Right lobe of liver (tissue), 6 donors: ENCODE measurements at regions not wholly inside any gene's neighbourhood (a gene's known extent, or its start where the extent isn't known, plus 50 kb on each side); places are given as distances from the start of the nearest gene placed in this dataset.
"Not testable (repeated sequence)": the region's sequence is repeated elsewhere in the genome, so short reads cannot be mapped to it uniquely, and the experiment has no call there.

Experiments
- ATAC-seq, 4 donors: fragments of 200-7000 bp; cut with Tn5 transposase; one replicate each; pipeline ENCODE4 v1.9.1; 2020; ENCODE audit warnings: mild to moderate bottlenecking in 4 of 4, moderate library complexity in 4 of 4
- DNase-seq, 3 donors: peaks; one replicate each; pipeline ENCODE4 v3.0.0-alpha.2; 2020
- H3K27ac ChIP-seq, 3 donors: fragments of 200-600 bp; one replicate each; pipeline ENCODE4 v1.8.0; 2022
- H3K27me3 ChIP-seq, 2 donors: fragments of 200-600 bp; one replicate each; pipeline ENCODE4 v1.8.0; 2022
- H3K36me3 ChIP-seq, 4 donors: fragments of 200-600 bp; sonication (generic) in 1 of 4; one replicate each; pipeline versions ENCODE4 v1.5.1 to v1.8.0; 2017 to 2022; ENCODE audit warnings: control low read depth in 1 of 4
- H3K4me1 ChIP-seq, 4 donors: fragments of 200-600 bp; sonication (generic) in 1 of 4; one replicate each; pipeline versions ENCODE4 v1.5.1 to v1.8.0; 2017 to 2022; ENCODE audit warnings: control low read depth in 1 of 4
- H3K4me3 ChIP-seq, 3 donors: fragments of 200-600 bp; one replicate each; pipeline ENCODE4 v1.8.0; 2022
- H3K9me3 ChIP-seq, 4 donors: fragments of 200-600 bp; sonication (generic) in 1 of 4; one replicate each; pipeline versions ENCODE4 v1.5.1 to v1.8.0; 2017 to 2022; ENCODE audit warnings: control low read depth in 1 of 4
- CTCF ChIP-seq, 4 donors: fragments of 200-600 bp in 3 of 4; fragments of 450-650 bp in 1 of 4; IDR thresholded peaks; one replicate each; pipeline versions ENCODE4 v1.5.1 to v1.8.0; 2016 to 2022; ENCODE audit warnings: antibody characterized with exemption in 4 of 4, mild to moderate bottlenecking in 2 of 4
- POLR2A ChIP-seq: fragments of 450-650 bp; IDR thresholded peaks from one replicate; pipeline ENCODE4 v1.6.1; 2017; ENCODE audit warnings: antibody characterized with exemption, mild to moderate bottlenecking
- WGBS: methylation state at CpG from one replicate; pipeline ENCODE4 v1.1.6; 2018; ENCODE audit warnings: low coverage, low lambda C conversion rate; ENCODE audit not compliant: insufficient coverage; ENCODE audit errors: missing lambda C conversion rate; 5-methylcytosine and 5-hydroxymethylcytosine counted together
- intact Hi-C, 2 donors: fragments of 100-400 bp; cut with DNase I; formaldehyde crosslinking; loops; one replicate each; pipeline versions ENCODE4 v1.11.2 to v1.14.1; 2022
- donor health status: DM: no; HTN: yes; CAD: no.
- donor health status: DM: no; HTN: no; CAD: no.
- donor health status: DM: no; HTN: no; CAD: no.
- donor health status: DM: no; HTN: yes; CAD: no.
- donor health status: DM: no; HTN: yes; CAD: no.

GRCh38 chr5:74490814-74491213 lies 149.7 kb downstream of the ENC1 start:
- DNase-seq (no peak), ATAC-seq (no peak)
- no peak overlapping the region for H3K4me3 ChIP-seq
- no peaks in the 10 kb centered on the region for H3K36me3 ChIP-seq
- no peaks in the 10 kb centered on the region for H3K27me3 ChIP-seq
- H3K9me3 ChIP-seq, result no peaks in the 10 kb centered on the region
- intact Hi-C loops, result no loop called here
- TF ChIP-seq POLR2A (no peak), CTCF (IDR thresholded peaks at IDR 0.05) (no peak)
- H3K27ac ChIP-seq, result no peak overlapping the region
- WGBS, result 83% methylated on average over 3 of the region's 3 CpGs
- H3K4me1 ChIP-seq, result no peaks in the 10 kb centered on the region

- no peaks in the 10 kb centered on the region for H3K36me3 ChIP-seq
- WGBS, result 77% methylated on average over 3 of the region's 3 CpGs
- ATAC-seq, result no peak
- no peak overlapping the region for H3K27ac ChIP-seq
- H3K4me1 ChIP-seq, result no peaks in the 10 kb centered on the region
- no peaks in the 10 kb centered on the region for H3K27me3 ChIP-seq
- H3K4me3 ChIP-seq, result no peak overlapping the region
- TF ChIP-seq CTCF (IDR thresholded peaks at IDR 0.05) (no peak), POLR2A (no peak)
- intact Hi-C loops, result no loop called here
- DNase-seq, result no peak
- no peaks in the 10 kb centered on the region for H3K9me3 ChIP-seq
Observed at GRCh38 chr5:74482990-74483389, 157.5 kb downstream of the ENC1 start.

- DNase-seq (no peak), ATAC-seq (no peak)
- Histone ChIP-seq H3K4me3 (no peak overlapping the region), H3K36me3 (no peaks in the 10 kb centered on the region), H3K27me3 (no peaks in the 10 kb centered on the region), H3K9me3 (no peaks in the 10 kb centered on the region), H3K4me1 (no peaks in the 10 kb centered on the region), H3K27ac (no peak overlapping the region)
- intact Hi-C loops, result no loop called here
- no peak for TF ChIP-seq CTCF (IDR thresholded peaks at IDR 0.05)
- no peak for TF ChIP-seq POLR2A
- WGBS, result 84% methylated on average over 5 of the region's 6 CpGs
Observed at GRCh38 chr5:74482523-74482922, 158.0 kb downstream of the ENC1 start.

- H3K27ac ChIP-seq, H3K4me3 ChIP-seq, H3K36me3 ChIP-seq, H3K4me1 ChIP-seq, H3K9me3 ChIP-seq, ATAC-seq, H3K27me3 ChIP-seq, DNase-seq, intact Hi-C loops: not testable (repeated sequence)
- 100% methylated on average over 1 of the region's 2 CpGs for WGBS
Observed at GRCh38 chr5:74481357-74481756, 159.2 kb downstream of the ENC1 start.

- no peak for DNase-seq
- Histone ChIP-seq H3K4me1 (no peaks in the 10 kb centered on the region), H3K4me3 (no peak overlapping the region), H3K36me3 (no peaks in the 10 kb centered on the region), H3K9me3 (no peaks in the 10 kb centered on the region), H3K27me3 (no peaks in the 10 kb centered on the region), H3K27ac (no peak overlapping the region)
- intact Hi-C loops, result no loop called here
- ATAC-seq, result no peak
- TF ChIP-seq POLR2A, result no peak
- no peak for TF ChIP-seq CTCF (IDR thresholded peaks at IDR 0.05)
- WGBS, result 94% methylated on average over 6 of the region's 6 CpGs
Observed at GRCh38 chr5:74480201-74480600, 160.3 kb downstream of the ENC1 start.
